ENCODE measurements at regions not wholly inside any gene's neighbourhood (a gene's known extent, or its start where the extent isn't known, plus 50 kb on each side); places are given as distances from the start of the nearest gene placed in this dataset.

- no peaks in the 10 kb centered on the region for H3K9me1 ChIP-seq (ENCODE audit: insufficient read depth, low read length)
- no peak overlapping the region for H3K18ac ChIP-seq (ENCODE audit: low read depth, low read length)
- no TSS peak for BruUV-seq (replicated peaks)
- H3K27ac ChIP-seq (ENCODE audit: insufficient read depth, low read length): no peak overlapping the region
- CTCF ChIA-PET: no interaction called here
- H2BK15ac ChIP-seq (ENCODE audit: low read depth, low read length): no peak overlapping the region
- H4K8ac ChIP-seq (ENCODE audit: low read depth in 2 of 2, low read length in 2 of 2): no peak overlapping the region
- no peak overlapping the region for H3K14ac ChIP-seq (replicated peaks; ENCODE audit: low read depth, low read length)
- WGBS, 2 experiments (ENCODE audit: extremely low coverage in 2 of 2, insufficient read length in 1 of 2): no CpG with 5 or more reads among the region's 6 CpGs
- in situ Hi-C loops (cut with MboI; ENCODE audit: low sequenced_read_pairs): no loop called here
- no peaks in the 10 kb centered on the region for H3K4me1 ChIP-seq (ENCODE audit: control insufficient read depth, insufficient read depth, low read length)
- no peaks in the 10 kb centered on the region for H4K20me1 ChIP-seq (ENCODE audit: insufficient read depth, low read length)
- TF ChIP-seq BHLHE40 (IDR thresholded peaks at IDR 0.05; ENCODE audit: low read depth, low read length): no peak
- TF ChIP-seq FOS (IDR thresholded peaks at IDR 0.05; ENCODE audit: low read depth, low read length): no peak
- no peak for TF ChIP-seq MAFK (IDR thresholded peaks at IDR 0.05; ENCODE audit: low read depth, low read length)
- TF ChIP-seq MAZ (IDR thresholded peaks at IDR 0.05; ENCODE audit: borderline replicate concordance, low read depth, low read length): no peak
- no peak for TF ChIP-seq RCOR1 (IDR thresholded peaks at IDR 0.05; ENCODE audit: insufficient replicate concordance, low read length)
- no peak for TF ChIP-seq MXI1 (IDR thresholded peaks at IDR 0.05; ENCODE audit: borderline replicate concordance, low read depth, low read length)
- no peak for TF ChIP-seq RAD21 (IDR thresholded peaks at IDR 0.05; ENCODE audit: low read length)
- TF ChIP-seq CHD1 (IDR thresholded peaks at IDR 0.05; ENCODE audit: low read depth, low read length): no peak
- no peak for TF ChIP-seq SMC3 (IDR thresholded peaks at IDR 0.05; ENCODE audit: low read depth, low read length)
- no peak for TF ChIP-seq CTCF (conservative IDR thresholded peaks at IDR 0.05; ENCODE audit: low read depth, low read length)
- no peak for TF ChIP-seq RFX5 (IDR thresholded peaks at IDR 0.05; ENCODE audit: low read depth, low read length)
- TF ChIP-seq NFE2L2 (IDR thresholded peaks at IDR 0.05; ENCODE audit: low read depth, low read length): no peak
- no peak for TF ChIP-seq POLR2A (IDR thresholded peaks at IDR 0.05; ENCODE audit: low read depth, low read length)
- TF ChIP-seq ELK1 (IDR thresholded peaks at IDR 0.05; ENCODE audit: borderline replicate concordance, low read depth, low read length): no peak
- TF ChIP-seq CEBPB (IDR thresholded peaks at IDR 0.05; ENCODE audit: low read depth, low read length): no peak
- H2AK5ac ChIP-seq (ENCODE audit: low read depth, low read length): no peak overlapping the region
- dilution Hi-C loops (cut with HindIII; ENCODE audit: low sequenced_read_pairs, unreplicated experiment): no loop called here
- POLR2A ChIA-PET (ENCODE audit: unreplicated experiment): interaction anchor here (0.6 kb wide), 1 partner anchor 645 kb away, joined by 6 read pairs; no protein-coding TSS in a partner anchor
- H3K27me3 ChIP-seq (ENCODE audit: control insufficient read depth, insufficient read depth, low read length): peaks cover 1% of the 10 kb centered on the region
- no peak overlapping the region for H3K4me3 ChIP-seq (ENCODE audit: insufficient read depth, low read depth, low read length)
- H3K23ac ChIP-seq (ENCODE audit: low read depth, low read length): no peak overlapping the region
- no peak overlapping the region for H2AK9ac ChIP-seq (replicated peaks; ENCODE audit: low read depth, low read length, poor library complexity)
- H4K91ac ChIP-seq (ENCODE audit: insufficient read depth, low read depth, low read length): no peak overlapping the region
- DNase-seq (no peak), ATAC-seq (ENCODE audit: low read depth) (no peak)
- no peak overlapping the region for H2AFZ ChIP-seq (replicated peaks; ENCODE audit: low read length, poor library complexity)
- no peak overlapping the region for H2BK20ac ChIP-seq (ENCODE audit: low read depth, low read length)
- no peak overlapping the region for H3K4ac ChIP-seq (ENCODE audit: low read depth, low read length)
- no peaks in the 10 kb centered on the region for H3K36me3 ChIP-seq (ENCODE audit: control insufficient read depth, insufficient read depth, low read length)
- intact Hi-C loops (cut with micrococcal nuclease): no loop called here
- H4K5ac ChIP-seq (ENCODE audit: low read depth, low read length): no peak overlapping the region
- no peaks in the 10 kb centered on the region for H3K9me3 ChIP-seq (ENCODE audit: control insufficient read depth, insufficient read depth, low read length)
- no peak overlapping the region for H3K56ac ChIP-seq (ENCODE audit: extremely low read depth, insufficient read depth, low read length)
- no peak overlapping the region for H3K9ac ChIP-seq (ENCODE audit: low read depth, low read length)
- no peak overlapping the region for H2BK5ac ChIP-seq (ENCODE audit: low read depth, low read length, poor library complexity, severe bottlenecking)
- no peak overlapping the region for H2BK120ac ChIP-seq (ENCODE audit: low read depth, low read length)
- H3K79me1 ChIP-seq (ENCODE audit: low read depth in 1 of 2, low read length in 2 of 2): no peaks in the 10 kb centered on the region
- H3K4me2 ChIP-seq (ENCODE audit: low read depth, low read length): no peak overlapping the region
These were observed 112.5 kb upstream of the CACHD1 start for GRCh38 chr1:64357422-64357821.
